MCF 10A (cell line): ENCODE measurements at regions not wholly inside any gene's neighbourhood (a gene's known extent, or its start where the extent isn't known, plus 50 kb on each side); places are given as distances from the start of the nearest gene placed in this dataset.
"Not testable (repeated sequence)": the region's sequence is repeated elsewhere in the genome, so short reads cannot be mapped to it uniquely, and the experiment has no call there.

ENCODE experiments used
- BruUV-seq: library from RNA; stranded (reverse); fragments of 400-500 nt; replicated peaks from 2 replicates; lab custom pipeline; 2021; lab: Mats Ljungman, UMichigan
- CTCF ChIA-PET: fragments of 300-600 bp; sonication (Branson Sonifier 250); formaldehyde crosslinking; extraction: SDS; loops from one replicate; lab custom pipeline; 2021; ENCODE audit warnings: antibody characterized with exemption, inconsistent platforms; lab: Yijun Ruan, JAX
- POLR2A ChIA-PET: fragments of 300-600, 350-650 bp; sonication (Branson Sonifier 250); formaldehyde crosslinking; extraction: SDS; loops from one replicate; lab custom pipeline; 2020; ENCODE audit warnings: antibody characterized with exemption, inconsistent platforms; lab: Yijun Ruan, JAX
- DNase-seq: peaks from one replicate; pipeline ENCODE4 v3.0.0-alpha.2; 2018; ENCODE audit not compliant: unreplicated experiment
- H3K27ac Mint-ChIP-seq: one replicate; pipeline ENCODE4 v1.8.0; 2022; ENCODE audit warnings: mild to moderate bottlenecking, low read depth, mixed read lengths; ENCODE audit not compliant: unreplicated experiment
- H3K27me3 Mint-ChIP-seq: one replicate; pipeline ENCODE4 v1.8.0; 2022; ENCODE audit warnings: mixed read lengths; ENCODE audit not compliant: insufficient read depth, unreplicated experiment
- H3K36me3 Mint-ChIP-seq: one replicate; pipeline ENCODE4 v1.8.0; 2022; ENCODE audit warnings: mild to moderate bottlenecking, moderate library complexity, mixed read lengths; ENCODE audit not compliant: insufficient read depth, unreplicated experiment
- H3K4me1 Mint-ChIP-seq: one replicate; pipeline ENCODE4 v1.8.0; 2022; ENCODE audit warnings: mixed read lengths; ENCODE audit not compliant: insufficient read depth, unreplicated experiment
- H3K4me3 Mint-ChIP-seq: one replicate; pipeline ENCODE4 v1.8.0; 2022; ENCODE audit warnings: mild to moderate bottlenecking, moderate library complexity, mixed read lengths; ENCODE audit not compliant: unreplicated experiment
- H3K9me3 Mint-ChIP-seq: one replicate; pipeline ENCODE4 v1.8.0; 2022; ENCODE audit warnings: mixed read lengths; ENCODE audit not compliant: unreplicated experiment
- CTCF ChIP-seq: fragments of 200-600 bp; IDR thresholded peaks from one replicate; pipeline ENCODE4 v1.8.0; 2022; ENCODE audit warnings: antibody characterized with exemption, mild to moderate bottlenecking; ENCODE audit not compliant: unreplicated experiment
- intact Hi-C: fragments of 100-400 bp; cut with micrococcal nuclease; formaldehyde crosslinking; loops from 2 replicates; pipeline ENCODE4 v1.14.1; 2022

GRCh38 chr11:97087419-97087818 lies 697.6 kb downstream of the JRKL start:
- no peak for DNase-seq
- TF ChIP-seq CTCF, result no peak
- peaks cover 15% of the 10 kb centered on the region for H3K27me3 Mint-ChIP-seq
- intact Hi-C loops, result no loop called here
- ChIA-PET CTCF (no interaction called here), POLR2A (no interaction called here)
- H3K4me3 Mint-ChIP-seq, result no peak overlapping the region
- no peaks in the 10 kb centered on the region for H3K36me3 Mint-ChIP-seq
- H3K9me3 Mint-ChIP-seq, result no peaks in the 10 kb centered on the region
- BruUV-seq, result no TSS peak
- no peak overlapping the region for H3K27ac Mint-ChIP-seq
- H3K4me1 Mint-ChIP-seq, result no peaks in the 10 kb centered on the region

- DNase-seq, result no peak
- no TSS peak for BruUV-seq
- intact Hi-C loops, result loop anchor here (5.0 kb wide), 1 partner anchor 894 kb away; no protein-coding TSS in a partner anchor
- CTCF ChIA-PET, result interaction anchor here (0.6 to 1.9 kb wide), 3 partner anchors 10 to 663 kb away, joined by 3 to 6 read pairs (median 3); no protein-coding TSS in a partner anchor
- no peaks in the 10 kb centered on the region for H3K4me1 Mint-ChIP-seq
- peaks cover 26% of the 10 kb centered on the region for H3K27me3 Mint-ChIP-seq
- POLR2A ChIA-PET, result no interaction called here
- H3K36me3 Mint-ChIP-seq, result no peaks in the 10 kb centered on the region
- no peak overlapping the region for H3K4me3 Mint-ChIP-seq
- TF ChIP-seq CTCF, result no peak
- H3K27ac Mint-ChIP-seq, result no peak overlapping the region
- H3K9me3 Mint-ChIP-seq, result no peaks in the 10 kb centered on the region
Observed at GRCh38 chr11:97092823-97093222, 703.0 kb downstream of the JRKL start.

GRCh38 chr11:97102180-97102579 lies 712.4 kb downstream of the JRKL start:
- intact Hi-C loops, POLR2A ChIA-PET, H3K4me3 Mint-ChIP-seq, BruUV-seq, H3K4me1 Mint-ChIP-seq, DNase-seq, H3K27ac Mint-ChIP-seq, H3K27me3 Mint-ChIP-seq, H3K9me3 Mint-ChIP-seq, H3K36me3 Mint-ChIP-seq: not testable (repeated sequence)
- CTCF ChIA-PET, result interaction anchor here (0.7 kb wide), 1 partner anchor 227 kb away, joined by 3 read pairs; no protein-coding TSS in a partner anchor

GRCh38 chr11:97107604-97108003 lies 717.8 kb downstream of the JRKL start:
- Mint-ChIP-seq H3K36me3 (no peaks in the 10 kb centered on the region), H3K4me3 (no peak overlapping the region), H3K27ac (no peak overlapping the region), H3K9me3 (no peaks in the 10 kb centered on the region), H3K4me1 (no peaks in the 10 kb centered on the region), H3K27me3 (no peaks in the 10 kb centered on the region)
- intact Hi-C loops, result no loop called here
- ChIA-PET CTCF (interaction anchor here (1.0 kb wide), 1 partner anchor 447 kb away, joined by 3 read pairs; no protein-coding TSS in a partner anchor), POLR2A (interaction anchor here (0.6 kb wide), 1 partner anchor 50 kb away, joined by 3 read pairs; no protein-coding TSS in a partner anchor)
- no peak for TF ChIP-seq CTCF
- no TSS peak for BruUV-seq
- no peak for DNase-seq

GRCh38 chr11:97109078-97109477 lies 719.3 kb downstream of the JRKL start:
- H3K9me3 Mint-ChIP-seq, result no peaks in the 10 kb centered on the region
- POLR2A ChIA-PET, result no interaction called here
- CTCF ChIA-PET, result interaction anchor here (0.6 kb wide), 1 partner anchor 32 kb away, joined by 3 read pairs; no protein-coding TSS in a partner anchor
- no peak overlapping the region for H3K27ac Mint-ChIP-seq
- no peaks in the 10 kb centered on the region for H3K4me1 Mint-ChIP-seq
- H3K4me3 Mint-ChIP-seq, result no peak overlapping the region
- BruUV-seq, result no TSS peak
- no peak for TF ChIP-seq CTCF
- no peaks in the 10 kb centered on the region for H3K27me3 Mint-ChIP-seq
- intact Hi-C loops, result no loop called here
- no peak for DNase-seq
- H3K36me3 Mint-ChIP-seq, result no peaks in the 10 kb centered on the region
